ENCODE measurements at regions not wholly inside any gene's neighbourhood (a gene's known extent, or its start where the extent isn't known, plus 50 kb on each side); places are given as distances from the start of the nearest gene placed in this dataset.

DNA sequence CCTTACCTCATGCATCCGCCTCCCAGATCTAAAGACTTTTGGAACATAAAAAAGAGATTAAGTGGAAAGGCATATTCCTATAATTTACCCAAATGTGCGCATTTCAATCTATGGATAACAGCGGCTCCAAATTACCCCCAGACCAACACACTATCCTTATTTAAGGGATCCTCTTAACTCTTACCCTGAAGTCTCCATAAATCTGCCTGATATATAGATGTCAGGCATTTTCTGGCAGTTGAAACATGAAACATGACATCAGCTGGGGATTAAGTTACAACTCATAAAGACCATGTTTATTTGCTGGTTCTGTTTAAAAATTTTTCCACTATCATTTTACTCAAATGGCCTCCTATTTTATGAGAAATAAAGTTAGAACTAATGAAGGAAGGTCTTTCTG is 478.5 kb upstream of the SALL1 start:
- DNase-seq (ENCODE audit: low read depth in 1 of 2, low spot score in 1 of 2) = no peak

DNA sequence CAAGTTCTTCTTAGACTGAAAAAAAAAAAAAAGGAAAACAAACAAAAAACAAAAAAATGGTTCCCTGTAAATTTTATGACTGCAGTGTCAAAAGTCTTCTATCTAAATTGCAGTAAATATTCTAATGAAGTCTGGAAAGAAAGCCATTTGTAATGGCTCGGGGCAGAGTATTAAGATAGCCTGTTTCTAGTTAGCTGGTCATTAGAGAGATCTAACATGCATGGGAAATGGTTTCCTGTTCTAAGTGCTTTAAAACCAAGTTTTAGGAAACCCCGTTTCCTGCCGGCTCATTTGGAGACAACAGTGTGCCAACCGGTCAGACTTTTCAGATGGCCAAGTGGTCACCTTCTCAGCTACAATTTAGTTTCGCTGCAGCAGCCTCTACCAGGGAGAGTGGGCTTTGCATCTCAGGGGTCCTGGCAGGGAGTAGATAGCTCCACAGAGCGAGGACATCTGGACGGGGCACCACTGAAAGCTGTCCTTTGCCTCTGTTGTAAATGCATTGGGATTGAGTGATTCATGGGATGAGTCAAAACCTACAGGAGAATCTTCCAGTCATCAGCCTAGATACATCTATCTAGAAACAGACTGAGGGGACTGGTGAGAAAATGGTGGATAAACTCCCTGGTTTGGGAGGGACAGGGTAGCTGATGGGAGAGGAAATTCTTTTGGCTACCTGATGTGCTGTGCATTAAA is 473.2 kb upstream of the SALL1 start:
- DNase-seq (ENCODE audit: low read depth in 1 of 2, low spot score in 1 of 2) = no peak

DNA sequence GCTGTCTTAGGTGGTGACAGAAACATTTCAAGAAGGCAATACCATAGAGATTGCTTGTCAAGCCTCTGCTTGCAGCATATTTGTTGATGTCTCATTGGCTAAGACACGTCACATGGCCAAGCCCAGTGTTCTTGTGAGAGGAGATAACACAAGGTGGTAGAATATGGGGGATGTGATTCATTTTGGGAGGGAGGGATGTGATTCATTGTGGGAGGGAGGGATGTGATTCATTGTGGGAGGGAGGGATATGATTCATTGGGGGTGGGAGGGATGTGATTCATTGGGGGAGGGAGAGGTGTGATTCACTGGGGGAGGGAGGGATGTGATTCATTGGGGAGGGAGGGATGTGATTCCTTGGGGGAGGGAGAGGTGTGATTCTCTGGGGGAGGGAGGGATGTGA is 470.5 kb upstream of the SALL1 start:
- no peak for DNase-seq (ENCODE audit: low read depth in 1 of 2, low spot score in 1 of 2)

DNA sequence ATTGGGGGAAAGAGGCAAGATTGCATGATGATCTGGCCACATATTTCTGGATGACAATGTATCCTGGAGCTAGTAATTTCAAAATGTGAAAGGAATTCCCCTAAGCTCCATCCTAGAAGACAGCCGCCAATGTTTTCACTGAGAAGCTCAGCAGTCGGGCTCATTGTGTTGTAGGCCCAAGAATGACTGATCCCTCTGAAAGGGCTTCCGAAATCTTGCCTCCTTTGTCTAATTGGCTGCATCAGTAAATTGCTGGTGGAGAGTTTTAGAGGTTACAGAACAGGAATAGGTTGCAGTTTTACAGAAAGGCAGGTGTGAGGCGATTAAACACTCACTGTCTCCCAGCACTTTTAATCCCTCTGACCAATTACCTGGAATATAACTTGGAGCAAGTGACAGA is 464.1 kb upstream of the SALL1 start:
- DNase-seq (ENCODE audit: low read depth in 1 of 2, low spot score in 1 of 2) = no peak

DNA sequence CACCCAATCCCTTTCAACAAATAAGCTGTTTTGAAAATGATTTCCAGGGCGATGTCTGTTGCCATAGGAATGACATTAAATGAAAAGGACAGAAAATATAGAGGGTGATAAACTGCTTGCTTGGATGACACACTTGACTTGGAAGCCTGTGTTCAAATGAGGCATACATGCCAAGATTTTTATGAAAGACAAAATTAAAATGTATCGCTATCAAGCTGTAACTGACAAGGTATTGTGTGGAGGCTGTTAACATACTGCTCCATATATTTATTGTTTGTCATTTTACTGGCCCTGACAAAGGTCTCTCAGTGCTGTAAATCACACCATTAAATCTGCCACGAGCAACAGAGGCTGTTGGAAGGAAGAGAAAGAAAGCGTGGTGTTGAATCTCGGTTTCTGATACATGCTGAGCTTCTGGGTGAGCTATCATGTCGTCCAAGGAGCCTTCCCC is 456.2 kb upstream of the SALL1 start:
- no peak for DNase-seq (ENCODE audit: low read depth in 1 of 2, low spot score in 1 of 2)

DNA sequence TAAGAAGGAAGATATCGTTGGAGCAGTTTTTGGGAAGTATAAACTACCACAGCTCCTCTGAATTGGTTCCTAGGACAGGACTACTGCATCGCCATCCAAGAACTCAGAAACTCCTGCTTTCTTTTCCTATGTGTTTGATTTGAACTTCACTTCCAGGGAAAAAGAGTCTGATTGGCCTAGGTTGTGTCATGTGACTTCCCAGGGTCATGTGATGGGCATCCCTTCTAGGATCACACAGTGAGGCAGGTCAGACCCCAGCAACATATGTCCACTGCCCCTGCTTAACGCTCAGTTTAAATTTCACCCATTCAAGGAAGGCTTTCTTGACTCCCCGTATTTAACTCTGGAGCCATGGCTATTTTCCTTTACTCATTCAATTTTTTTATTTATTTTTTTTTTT is 445.2 kb upstream of the SALL1 start:
- no peak for DNase-seq (ENCODE audit: low read depth in 1 of 2, low spot score in 1 of 2)

DNA sequence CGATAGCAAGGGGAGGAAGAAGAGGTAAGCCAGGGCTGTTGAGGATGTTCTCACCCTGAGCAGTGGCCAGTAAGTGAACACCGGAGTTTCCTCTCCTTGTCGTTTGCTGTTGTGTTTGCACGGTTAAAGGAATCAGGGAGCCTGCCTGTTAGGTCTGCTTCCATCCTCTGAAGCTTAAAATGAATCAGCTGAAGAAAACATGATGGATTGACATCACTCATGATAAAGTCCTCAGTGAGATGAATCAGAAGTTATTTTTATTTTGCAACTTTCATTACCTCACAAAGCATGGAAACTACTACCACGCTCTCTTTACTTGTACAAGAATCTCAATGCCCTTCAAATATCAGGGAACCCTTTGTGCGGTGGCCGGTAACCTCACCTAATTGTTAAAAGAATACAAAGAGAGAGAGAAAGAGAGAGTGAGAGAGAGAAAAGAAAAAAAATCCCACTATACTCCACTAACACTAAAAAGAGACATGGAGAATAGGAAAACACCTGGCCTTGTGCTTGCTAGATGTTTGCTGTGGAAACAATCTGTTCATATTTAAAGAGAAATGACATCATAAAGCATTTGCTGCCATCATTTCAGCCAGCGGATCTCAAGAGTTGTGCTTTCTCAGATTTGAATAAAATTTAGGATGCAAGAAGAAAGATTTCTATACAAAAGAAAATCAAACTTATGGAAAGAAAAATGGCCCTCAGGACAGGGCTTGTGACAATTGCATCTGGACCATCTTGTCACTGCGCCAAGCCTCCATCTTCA is 441.6 kb upstream of the SALL1 start:
- no peak for DNase-seq (ENCODE audit: low read depth in 1 of 2, low spot score in 1 of 2)

DNA sequence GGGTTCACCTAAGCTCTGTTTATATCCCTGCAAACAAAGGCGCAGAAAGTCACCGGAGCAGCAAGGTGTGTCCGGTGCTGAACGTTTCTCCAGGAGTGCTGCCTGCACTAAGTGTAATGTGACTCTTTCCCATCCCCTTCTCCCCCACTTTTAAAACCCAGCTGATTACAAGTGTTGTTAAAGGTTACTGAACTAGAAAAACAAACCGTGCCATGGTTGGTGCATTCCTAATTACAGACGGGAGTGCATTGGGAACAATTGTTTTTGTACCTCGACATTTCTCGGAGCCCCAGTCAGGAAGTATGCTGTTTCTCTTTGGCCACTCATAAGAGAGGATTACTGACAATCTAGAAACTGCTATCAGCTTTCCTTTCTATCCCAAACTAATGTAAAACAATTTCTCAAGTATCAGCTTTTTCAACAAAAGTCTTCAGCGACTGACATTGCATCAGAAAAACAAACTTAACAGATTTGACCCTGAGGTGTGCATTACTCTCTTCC is 441.0 kb upstream of the SALL1 start:
- no peak for DNase-seq (ENCODE audit: low read depth in 1 of 2, low spot score in 1 of 2)

DNA sequence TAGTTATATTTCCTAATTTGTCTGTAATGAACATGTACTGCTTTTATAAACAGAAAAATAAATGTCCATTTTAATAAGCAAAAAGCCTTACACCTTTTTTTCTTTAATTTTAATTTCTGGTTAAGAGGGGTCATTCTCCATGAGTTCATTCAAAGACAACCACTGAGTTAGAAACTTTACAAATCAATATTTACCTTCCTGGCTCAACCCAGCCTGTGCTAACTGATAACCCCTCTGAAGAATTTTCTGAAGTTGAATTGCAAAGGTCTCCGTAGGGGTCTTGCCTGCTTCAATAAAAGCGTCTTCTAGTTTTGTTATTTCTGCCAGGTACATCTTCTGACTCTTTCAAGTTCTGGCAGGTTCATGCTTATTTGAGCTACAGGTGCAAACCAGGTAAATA is 440.4 kb upstream of the SALL1 start:
- DNase-seq (ENCODE audit: low read depth in 1 of 2, low spot score in 1 of 2) = no peak

DNA sequence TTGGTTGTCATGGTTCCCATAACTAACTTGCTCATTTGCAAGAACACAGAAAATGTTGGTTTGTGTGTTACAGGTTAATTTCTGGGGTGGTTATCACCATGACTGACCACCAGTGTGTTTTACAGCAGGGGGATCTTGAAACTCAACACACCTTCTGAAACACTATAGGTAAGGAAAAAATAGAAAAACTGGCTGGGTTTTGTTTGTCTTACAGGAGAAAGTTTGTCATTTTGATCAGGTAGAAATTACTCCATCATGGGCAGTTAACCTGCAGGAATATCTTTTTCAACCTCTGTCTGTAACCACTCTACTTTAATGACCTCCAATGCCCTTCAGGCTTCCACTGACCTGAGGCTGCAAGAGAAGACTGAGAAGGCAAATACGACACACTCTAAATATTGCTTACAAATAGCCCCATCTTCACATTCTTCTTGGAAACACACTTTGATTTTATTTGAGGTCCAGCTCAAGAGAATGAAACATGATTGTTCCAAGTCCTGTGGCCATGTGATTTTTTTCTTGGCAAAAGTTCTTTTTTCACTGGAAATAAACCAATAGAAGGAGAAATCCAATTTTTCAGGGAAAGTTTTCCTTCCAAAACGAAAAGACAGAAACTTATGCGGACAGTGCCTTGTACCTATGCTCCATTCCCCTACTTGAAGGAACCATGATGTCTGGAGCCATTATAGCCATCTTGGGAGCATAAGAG is 428.7 kb upstream of the SALL1 start:
- no peak for DNase-seq (ENCODE audit: low read depth in 1 of 2, low spot score in 1 of 2)

DNA sequence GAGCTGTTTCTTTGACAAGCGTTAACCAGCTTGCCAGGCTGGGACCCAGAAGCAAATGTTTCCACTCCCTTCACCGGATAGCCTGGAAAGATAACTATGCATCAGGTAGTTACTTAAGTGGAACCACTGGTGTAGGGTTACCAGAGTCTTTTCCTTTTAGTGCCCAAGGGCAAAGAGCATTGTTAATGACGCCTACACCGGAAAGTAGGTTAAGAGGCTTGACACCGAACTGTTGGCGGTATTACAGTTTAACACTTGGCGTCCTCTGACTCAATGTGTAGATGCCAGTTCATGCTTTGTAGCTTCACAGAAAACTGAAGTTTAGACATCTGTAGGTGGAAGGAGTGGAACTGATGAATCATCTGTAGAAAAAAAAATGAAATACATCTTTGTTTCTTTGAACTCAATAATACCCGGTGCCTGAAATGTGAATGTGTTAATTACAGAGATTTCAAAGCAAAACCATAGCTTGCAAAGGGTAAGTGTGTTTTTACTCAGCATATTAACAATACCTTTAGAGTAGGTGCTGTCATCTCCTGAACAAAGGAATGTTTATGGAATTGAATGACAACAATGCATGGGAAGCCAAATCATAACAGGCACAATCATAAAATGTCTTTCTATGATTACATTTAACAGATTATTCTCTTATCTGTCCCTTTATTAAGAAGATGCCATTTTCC is 426.7 kb upstream of the SALL1 start:
- no peak for DNase-seq (ENCODE audit: low read depth in 1 of 2, low spot score in 1 of 2)

DNA sequence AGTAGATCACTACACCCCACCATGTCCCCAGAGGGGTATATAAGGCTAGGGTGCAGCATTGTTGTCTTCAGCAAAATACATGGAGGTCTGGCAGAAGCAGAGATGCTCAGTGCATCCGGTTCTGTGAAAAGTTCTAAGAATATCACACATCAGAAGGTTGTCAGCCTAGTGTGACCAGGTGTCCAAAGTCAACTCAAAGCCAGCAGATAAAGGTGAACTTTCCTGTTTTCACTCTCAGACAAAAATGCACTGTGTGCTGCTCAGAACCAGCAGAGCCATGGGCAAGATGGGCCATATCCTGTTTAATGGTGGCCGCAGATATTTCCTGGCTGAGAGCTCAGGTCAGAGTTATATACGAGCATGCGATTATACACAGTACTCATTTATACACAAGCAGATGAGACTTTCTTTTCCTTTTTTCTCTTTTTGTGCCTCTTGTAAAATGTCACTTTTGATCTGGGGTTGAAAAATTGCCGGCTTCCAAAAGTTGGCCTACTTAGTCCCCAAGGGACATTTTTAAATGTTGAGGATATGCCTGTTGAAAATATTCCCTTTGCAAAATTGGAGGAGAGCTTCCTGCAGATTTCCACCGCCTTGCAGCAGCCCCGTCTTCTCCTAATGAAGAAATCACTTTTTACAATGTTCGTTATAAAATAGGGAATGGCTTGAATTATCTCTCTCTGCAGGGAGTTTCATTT is 425.6 kb upstream of the SALL1 start:
- DNase-seq (ENCODE audit: low read depth in 1 of 2, low spot score in 1 of 2) = no peak

DNA sequence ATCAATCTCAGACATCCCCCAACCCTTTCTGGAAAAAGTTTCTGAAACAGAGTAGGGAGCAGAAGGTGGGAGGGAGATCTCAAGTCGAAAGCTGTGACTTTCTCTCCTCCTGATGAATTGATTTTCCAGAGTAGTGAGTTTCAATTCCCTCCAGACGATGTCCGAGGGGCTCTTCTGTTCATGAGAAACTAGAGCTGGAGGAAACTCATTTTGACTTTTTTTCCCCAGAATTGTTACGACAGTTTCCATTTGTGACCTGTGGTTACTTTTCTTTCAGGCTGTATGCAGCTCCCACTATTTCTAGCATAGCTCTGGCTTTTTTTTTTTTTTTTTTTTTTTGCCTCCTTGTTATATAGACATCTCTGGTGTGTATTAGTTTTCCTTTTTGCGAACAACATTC is 422.1 kb upstream of the SALL1 start:
- no peak for DNase-seq (ENCODE audit: low read depth in 1 of 2, low spot score in 1 of 2)

DNA sequence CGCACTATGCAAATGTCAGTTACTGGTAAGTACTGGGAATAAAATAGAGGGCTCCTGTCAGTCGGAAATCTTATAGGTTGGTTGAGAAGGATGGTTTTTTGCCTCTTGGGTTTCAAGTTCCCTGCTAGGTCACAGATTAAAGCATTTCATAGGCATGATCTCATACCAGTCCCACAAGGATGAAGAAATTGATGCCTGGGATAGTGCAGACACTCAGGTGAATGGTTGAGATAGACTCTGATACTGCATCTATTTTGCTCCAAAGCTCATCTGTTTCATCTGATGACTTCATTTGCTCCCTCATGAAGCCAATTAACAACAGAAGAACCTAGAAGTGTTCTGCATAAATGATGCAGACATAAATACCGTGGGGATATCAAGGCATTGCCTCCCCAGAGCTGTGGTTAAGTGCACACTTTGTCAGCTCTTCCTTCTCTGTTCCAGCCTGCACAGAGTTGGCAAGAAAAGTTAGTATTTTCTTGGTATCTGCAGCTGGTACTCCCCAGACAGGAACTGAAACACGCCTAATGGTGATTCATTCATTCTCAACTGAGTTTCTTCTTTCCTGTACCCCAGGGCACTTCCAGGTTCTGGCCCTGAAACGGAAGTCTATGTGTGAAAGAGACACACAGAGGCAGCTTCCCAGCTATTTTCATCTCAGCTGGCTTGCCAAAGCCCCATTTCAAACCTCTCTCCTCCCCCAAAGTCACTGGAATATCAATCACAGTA is 418.3 kb upstream of the SALL1 start:
- no peak for DNase-seq (ENCODE audit: low read depth in 1 of 2, low spot score in 1 of 2)

DNA sequence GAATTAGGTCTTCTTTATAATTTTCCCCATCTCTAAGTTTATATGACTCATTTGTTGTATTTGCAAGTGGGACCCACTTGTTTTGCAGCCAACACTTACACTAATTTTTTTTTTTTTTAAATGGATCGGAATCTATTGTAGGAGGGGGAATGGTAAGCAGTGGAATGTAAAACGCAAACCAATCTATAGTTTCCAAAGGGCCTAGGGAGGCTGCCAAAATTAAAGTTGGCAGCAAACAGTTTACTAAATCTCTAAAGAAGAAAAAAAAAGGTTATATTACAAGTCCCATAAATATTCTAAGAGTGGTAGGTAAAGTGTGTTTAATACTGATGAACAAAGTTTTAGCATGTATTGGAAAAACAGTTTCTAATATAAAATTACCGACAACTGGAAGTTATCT is 416.8 kb upstream of the SALL1 start:
- no peak for DNase-seq (ENCODE audit: low read depth in 1 of 2, low spot score in 1 of 2)

DNA sequence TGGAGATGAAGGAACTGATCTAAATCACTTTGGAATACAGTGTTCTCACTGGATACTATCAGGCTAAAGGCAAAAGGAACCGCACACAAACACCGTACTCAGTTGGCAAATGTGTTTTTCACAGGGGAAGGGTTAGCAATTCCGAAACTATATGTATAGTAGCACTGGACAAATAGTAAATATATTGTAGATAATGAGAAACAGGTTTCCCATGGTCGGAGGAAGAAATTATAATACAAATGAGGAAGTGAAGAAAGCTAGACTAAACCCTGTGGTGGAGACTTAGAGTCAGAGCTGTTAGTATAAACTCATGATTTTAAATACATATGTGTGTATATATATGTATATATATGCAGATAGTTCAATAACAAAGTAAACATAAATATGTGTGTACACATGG is 414.1 kb upstream of the SALL1 start:
- no peak for DNase-seq (ENCODE audit: low read depth in 1 of 2, low spot score in 1 of 2)

DNA sequence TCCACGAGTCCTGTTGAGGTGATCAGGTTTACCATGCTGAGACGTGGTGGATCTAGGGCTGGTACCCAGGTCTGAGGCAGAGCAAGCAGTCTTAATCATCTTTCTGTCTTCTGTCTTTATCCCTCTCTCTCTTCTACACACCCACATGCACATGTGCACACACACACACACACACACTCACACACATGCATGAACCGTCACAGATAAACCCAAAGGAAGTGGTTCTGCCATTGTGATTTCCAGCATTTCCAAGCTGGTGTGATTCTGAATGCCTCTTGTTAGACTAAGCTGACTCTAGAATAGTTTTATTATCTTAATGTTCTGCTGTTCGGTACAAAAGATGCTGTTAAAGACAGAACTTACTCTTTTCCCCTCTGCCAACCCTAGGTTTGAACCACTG is 411.8 kb upstream of the SALL1 start:
- DNase-seq (ENCODE audit: low read depth in 1 of 2, low spot score in 1 of 2) = no peak

DNA sequence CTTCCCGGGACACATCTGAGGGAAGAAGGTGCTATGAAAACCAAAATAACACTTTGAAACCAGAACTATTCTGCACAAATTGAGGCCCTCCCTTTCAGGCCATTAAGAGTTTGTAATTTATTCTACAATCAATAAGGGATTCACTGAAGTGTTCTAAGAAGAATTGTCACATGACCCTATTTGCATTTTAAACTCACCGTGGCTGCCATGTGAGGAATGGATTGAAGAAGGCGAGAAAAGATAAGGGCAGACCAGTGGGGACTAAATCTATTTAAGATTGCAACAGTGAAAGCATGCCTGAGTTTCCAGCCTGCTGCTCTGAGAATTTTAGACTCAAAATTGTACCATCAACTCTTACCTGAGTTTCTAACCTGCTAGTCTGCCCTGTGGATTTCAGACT is 408.8 kb upstream of the SALL1 start:
- no peak for DNase-seq (ENCODE audit: low read depth in 1 of 2, low spot score in 1 of 2)

DNA sequence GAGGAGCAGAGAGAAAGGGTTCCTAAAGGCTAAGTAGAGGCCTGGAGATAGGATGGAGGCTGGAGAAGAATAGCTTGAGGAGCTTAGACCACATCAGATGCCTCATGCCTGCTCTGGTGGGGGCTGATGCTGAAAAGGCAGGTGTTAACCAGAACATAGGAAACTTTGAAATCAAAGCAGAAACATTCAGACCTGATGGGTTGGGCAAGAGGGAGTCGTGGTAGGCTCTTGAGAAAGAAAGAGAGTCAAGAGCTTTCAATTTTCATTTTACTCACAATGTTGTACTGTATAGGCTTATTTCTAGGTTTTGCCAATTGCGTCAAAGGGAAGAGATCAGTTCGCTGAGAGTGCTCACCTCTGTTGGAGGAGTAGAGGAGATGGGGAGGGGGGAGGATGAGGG is 406.6 kb upstream of the SALL1 start:
- DNase-seq (ENCODE audit: low read depth in 1 of 2, low spot score in 1 of 2) = no peak

DNA sequence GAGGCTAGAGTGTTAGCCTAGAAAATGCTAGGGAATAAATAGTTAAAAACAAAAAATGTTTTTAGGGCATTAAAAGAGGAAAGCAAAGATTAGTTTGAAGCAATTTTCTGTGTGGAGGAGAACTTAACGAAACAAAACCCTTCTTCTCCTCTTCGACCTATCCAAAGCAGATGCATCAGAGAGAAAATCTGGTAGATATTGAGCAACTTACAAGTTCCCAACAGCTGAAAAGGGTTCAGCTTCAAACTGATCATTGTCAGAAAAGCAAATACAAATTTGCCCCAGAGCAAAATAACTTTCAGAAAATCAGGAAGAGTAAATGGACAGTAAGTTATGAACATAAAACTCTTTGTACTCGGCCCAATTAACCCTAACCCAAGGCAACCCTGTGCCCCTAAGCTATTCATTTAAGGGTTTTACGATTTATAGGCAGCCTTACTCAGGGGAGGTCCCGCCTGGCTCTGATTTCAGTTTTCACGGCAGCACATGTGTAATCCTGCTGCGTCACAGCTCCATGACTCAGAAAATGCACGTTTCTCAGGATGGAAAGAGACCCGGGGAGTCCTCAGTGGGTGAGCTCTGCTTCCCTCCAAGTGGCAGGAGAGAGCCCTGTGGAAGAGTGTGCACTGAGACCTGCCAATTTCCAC is 405.7 kb upstream of the SALL1 start:
- DNase-seq (ENCODE audit: low read depth in 1 of 2, low spot score in 1 of 2) = no peak

All from stimulated activated CD4-positive, alpha-beta T cell treated with anti-CD3 and anti-CD28 coated beads, Interleukin-15, amount 100 ng/mL, for 1 hour (primary cell).